ENCODE measurements at regions not wholly inside any gene's neighbourhood (a gene's known extent, or its start where the extent isn't known, plus 50 kb on each side); places are given as distances from the start of the nearest gene placed in this dataset.

DNA sequence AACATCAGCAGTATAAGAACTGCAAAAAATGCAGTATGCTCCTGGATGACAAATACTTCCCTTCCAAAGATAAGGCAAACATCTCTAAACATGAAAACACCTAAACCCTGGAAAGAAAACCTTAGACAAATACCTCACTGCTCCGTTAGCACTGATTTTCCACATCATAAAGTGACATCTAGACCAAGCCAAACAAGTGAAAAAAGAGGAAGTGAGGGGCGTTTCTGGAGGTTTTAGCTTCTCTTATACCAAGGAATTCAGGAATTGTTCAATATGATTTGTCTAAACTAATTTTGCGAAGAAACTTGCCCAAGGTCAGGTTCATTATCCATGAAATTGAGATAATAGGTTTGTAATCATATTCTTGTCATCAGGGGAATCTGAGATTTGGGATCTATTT lies 279.7 kb downstream of the ADRA2A start:
- TF ChIP-seq NFE2L1 (CRISPR knock-in tag; IDR thresholded peaks at IDR 0.05) (no peak), CREM (CRISPR knock-in tag; IDR thresholded peaks at IDR 0.05) (no peak), GABPB1 (CRISPR knock-in tag; IDR thresholded peaks at IDR 0.05) (no peak), ETV6 (CRISPR knock-in tag; IDR thresholded peaks at IDR 0.05) (no peak), RELA (CRISPR knock-in tag; IDR thresholded peaks at IDR 0.05; ENCODE audit: borderline replicate concordance) (no peak), ZNF138 (CRISPR knock-in tag; conservative IDR thresholded peaks at IDR 0.05) (no peak), CBFB (CRISPR knock-in tag; IDR thresholded peaks at IDR 0.05; ENCODE audit: low read depth) (no peak)
- TF ChIP-seq, protein P1, sequence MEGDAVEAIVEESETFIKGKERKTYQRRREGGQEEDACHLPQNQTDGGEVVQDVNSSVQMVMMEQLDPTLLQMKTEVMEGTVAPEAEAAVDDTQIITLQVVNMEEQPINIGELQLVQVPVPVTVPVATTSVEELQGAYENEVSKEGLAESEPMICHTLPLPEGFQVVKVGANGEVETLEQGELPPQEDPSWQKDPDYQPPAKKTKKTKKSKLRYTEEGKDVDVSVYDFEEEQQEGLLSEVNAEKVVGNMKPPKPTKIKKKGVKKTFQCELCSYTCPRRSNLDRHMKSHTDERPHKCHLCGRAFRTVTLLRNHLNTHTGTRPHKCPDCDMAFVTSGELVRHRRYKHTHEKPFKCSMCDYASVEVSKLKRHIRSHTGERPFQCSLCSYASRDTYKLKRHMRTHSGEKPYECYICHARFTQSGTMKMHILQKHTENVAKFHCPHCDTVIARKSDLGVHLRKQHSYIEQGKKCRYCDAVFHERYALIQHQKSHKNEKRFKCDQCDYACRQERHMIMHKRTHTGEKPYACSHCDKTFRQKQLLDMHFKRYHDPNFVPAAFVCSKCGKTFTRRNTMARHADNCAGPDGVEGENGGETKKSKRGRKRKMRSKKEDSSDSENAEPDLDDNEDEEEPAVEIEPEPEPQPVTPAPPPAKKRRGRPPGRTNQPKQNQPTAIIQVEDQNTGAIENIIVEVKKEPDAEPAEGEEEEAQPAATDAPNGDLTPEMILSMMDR (IDR thresholded peaks at IDR 0.05): no peak
- TF ChIP-seq, protein P2, sequence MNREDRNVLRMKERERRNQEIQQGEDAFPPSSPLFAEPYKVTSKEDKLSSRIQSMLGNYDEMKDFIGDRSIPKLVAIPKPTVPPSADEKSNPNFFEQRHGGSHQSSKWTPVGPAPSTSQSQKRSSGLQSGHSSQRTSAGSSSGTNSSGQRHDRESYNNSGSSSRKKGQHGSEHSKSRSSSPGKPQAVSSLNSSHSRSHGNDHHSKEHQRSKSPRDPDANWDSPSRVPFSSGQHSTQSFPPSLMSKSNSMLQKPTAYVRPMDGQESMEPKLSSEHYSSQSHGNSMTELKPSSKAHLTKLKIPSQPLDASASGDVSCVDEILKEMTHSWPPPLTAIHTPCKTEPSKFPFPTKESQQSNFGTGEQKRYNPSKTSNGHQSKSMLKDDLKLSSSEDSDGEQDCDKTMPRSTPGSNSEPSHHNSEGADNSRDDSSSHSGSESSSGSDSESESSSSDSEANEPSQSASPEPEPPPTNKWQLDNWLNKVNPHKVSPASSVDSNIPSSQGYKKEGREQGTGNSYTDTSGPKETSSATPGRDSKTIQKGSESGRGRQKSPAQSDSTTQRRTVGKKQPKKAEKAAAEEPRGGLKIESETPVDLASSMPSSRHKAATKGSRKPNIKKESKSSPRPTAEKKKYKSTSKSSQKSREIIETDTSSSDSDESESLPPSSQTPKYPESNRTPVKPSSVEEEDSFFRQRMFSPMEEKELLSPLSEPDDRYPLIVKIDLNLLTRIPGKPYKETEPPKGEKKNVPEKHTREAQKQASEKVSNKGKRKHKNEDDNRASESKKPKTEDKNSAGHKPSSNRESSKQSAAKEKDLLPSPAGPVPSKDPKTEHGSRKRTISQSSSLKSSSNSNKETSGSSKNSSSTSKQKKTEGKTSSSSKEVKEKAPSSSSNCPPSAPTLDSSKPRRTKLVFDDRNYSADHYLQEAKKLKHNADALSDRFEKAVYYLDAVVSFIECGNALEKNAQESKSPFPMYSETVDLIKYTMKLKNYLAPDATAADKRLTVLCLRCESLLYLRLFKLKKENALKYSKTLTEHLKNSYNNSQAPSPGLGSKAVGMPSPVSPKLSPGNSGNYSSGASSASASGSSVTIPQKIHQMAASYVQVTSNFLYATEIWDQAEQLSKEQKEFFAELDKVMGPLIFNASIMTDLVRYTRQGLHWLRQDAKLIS (CRISPR knock-in tag; IDR thresholded peaks at IDR 0.05; ENCODE audit: borderline replicate concordance): no peak
- TF ChIP-seq, protein P3, sequence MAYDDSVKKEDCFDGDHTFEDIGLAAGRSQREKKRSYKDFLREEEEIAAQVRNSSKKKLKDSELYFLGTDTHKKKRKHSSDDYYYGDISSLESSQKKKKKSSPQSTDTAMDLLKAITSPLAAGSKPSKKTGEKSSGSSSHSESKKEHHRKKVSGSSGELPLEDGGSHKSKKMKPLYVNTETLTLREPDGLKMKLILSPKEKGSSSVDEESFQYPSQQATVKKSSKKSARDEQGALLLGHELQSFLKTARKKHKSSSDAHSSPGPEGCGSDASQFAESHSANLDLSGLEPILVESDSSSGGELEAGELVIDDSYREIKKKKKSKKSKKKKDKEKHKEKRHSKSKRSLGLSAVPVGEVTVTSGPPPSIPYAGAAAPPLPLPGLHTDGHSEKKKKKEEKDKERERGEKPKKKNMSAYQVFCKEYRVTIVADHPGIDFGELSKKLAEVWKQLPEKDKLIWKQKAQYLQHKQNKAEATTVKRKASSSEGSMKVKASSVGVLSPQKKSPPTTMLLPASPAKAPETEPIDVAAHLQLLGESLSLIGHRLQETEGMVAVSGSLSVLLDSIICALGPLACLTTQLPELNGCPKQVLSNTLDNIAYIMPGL (CRISPR knock-in tag; IDR thresholded peaks at IDR 0.05): no peak
- TF ChIP-seq, protein P4, sequence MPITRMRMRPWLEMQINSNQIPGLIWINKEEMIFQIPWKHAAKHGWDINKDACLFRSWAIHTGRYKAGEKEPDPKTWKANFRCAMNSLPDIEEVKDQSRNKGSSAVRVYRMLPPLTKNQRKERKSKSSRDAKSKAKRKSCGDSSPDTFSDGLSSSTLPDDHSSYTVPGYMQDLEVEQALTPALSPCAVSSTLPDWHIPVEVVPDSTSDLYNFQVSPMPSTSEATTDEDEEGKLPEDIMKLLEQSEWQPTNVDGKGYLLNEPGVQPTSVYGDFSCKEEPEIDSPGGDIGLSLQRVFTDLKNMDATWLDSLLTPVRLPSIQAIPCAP (CRISPR knock-in tag; IDR thresholded peaks at IDR 0.05): no peak
- TF ChIP-seq, protein P5, sequence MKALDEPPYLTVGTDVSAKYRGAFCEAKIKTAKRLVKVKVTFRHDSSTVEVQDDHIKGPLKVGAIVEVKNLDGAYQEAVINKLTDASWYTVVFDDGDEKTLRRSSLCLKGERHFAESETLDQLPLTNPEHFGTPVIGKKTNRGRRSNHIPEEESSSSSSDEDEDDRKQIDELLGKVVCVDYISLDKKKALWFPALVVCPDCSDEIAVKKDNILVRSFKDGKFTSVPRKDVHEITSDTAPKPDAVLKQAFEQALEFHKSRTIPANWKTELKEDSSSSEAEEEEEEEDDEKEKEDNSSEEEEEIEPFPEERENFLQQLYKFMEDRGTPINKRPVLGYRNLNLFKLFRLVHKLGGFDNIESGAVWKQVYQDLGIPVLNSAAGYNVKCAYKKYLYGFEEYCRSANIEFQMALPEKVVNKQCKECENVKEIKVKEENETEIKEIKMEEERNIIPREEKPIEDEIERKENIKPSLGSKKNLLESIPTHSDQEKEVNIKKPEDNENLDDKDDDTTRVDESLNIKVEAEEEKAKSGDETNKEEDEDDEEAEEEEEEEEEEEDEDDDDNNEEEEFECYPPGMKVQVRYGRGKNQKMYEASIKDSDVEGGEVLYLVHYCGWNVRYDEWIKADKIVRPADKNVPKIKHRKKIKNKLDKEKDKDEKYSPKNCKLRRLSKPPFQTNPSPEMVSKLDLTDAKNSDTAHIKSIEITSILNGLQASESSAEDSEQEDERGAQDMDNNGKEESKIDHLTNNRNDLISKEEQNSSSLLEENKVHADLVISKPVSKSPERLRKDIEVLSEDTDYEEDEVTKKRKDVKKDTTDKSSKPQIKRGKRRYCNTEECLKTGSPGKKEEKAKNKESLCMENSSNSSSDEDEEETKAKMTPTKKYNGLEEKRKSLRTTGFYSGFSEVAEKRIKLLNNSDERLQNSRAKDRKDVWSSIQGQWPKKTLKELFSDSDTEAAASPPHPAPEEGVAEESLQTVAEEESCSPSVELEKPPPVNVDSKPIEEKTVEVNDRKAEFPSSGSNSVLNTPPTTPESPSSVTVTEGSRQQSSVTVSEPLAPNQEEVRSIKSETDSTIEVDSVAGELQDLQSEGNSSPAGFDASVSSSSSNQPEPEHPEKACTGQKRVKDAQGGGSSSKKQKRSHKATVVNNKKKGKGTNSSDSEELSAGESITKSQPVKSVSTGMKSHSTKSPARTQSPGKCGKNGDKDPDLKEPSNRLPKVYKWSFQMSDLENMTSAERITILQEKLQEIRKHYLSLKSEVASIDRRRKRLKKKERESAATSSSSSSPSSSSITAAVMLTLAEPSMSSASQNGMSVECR (CRISPR knock-in tag; IDR thresholded peaks at IDR 0.05; ENCODE audit: borderline replicate concordance): no peak

Data from WTC11 (cell line).